Colonic mucosa (tissue), 4 donors: ENCODE measurements at regions not wholly inside any gene's neighbourhood (a gene's known extent, or its start where the extent isn't known, plus 50 kb on each side); places are given as distances from the start of the nearest gene placed in this dataset.

ENCODE experiments used
- DNase-seq: peaks from one replicate; pipeline ENCODE4 v3.0.0-alpha.2; 2020
- H3K27ac ChIP-seq: fragments of 200-600 bp; one replicate; pipeline ENCODE4 v1.8.0; 2021
- H3K27me3 ChIP-seq: fragments of 200-600 bp; one replicate; pipeline ENCODE4 v1.8.0; 2021
- H3K36me3 ChIP-seq: fragments of 200-600 bp; one replicate; pipeline ENCODE4 v1.8.0; 2021
- H3K4me1 ChIP-seq: fragments of 200-600 bp; one replicate; pipeline ENCODE4 v1.8.0; 2021; ENCODE audit warnings: mild to moderate bottlenecking
- H3K4me3 ChIP-seq: fragments of 200-600 bp; one replicate; pipeline ENCODE4 v1.8.0; 2021
- H3K9ac ChIP-seq, 2 donors: one replicate each; pipeline ENCODE4 v1.7.0; 2013; ENCODE audit warnings: control low read depth in 2 of 2, low read depth in 2 of 2, low read length in 2 of 2
- H3K9me3 ChIP-seq: fragments of 200-600 bp; one replicate; pipeline ENCODE4 v1.8.0; 2021
- intact Hi-C: fragments of 100-400 bp; cut with DNase I; formaldehyde crosslinking; loops from one replicate; pipeline ENCODE4 v1.14.1; 2022
- TF ChIP-seq, protein P1 (sequence below): fragments of 200-600 bp; IDR thresholded peaks from one replicate; pipeline ENCODE4 v1.8.0; 2022; ENCODE audit warnings: antibody characterized with exemption, mild to moderate bottlenecking
- donor health status: healthy.
- donor health status: DM: no; HTN: no; CAD: no.
- donor health status: DM: no; HTN: no; CAD: no.

DNA sequence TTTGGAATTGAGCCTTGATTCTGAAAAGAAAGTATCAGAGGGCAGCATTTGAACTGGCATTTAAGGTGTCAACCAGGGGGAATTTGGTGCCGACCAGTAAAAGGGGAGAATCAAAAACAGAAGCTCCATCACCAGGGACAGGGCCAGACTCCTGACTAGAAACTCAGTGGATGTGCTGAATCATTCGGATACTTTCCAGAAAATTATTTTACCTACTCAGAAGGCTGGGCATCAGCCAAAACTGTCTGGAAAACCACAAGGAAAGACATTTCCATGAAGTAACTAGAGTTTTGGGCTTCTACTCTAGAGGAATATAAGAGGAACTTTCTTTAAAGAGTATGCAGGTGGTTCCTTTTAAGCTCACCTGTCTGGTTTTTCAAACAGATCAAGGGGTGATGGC is 756.6 kb downstream of the RNF144A start:
- Histone ChIP-seq H3K27me3 (no peaks in the 10 kb centered on the region), H3K9ac (no peak overlapping the region), H3K27ac (no peak overlapping the region), H3K36me3 (no peaks in the 10 kb centered on the region), H3K9me3 (no peaks in the 10 kb centered on the region), H3K4me1 (no peaks in the 10 kb centered on the region), H3K4me3 (no peak overlapping the region)
- DNase-seq: no peak
- intact Hi-C loops: loop anchor here (5.0 to 10.0 kb wide), 2 partner anchors 247 to 579 kb away; no protein-coding TSS in a partner anchor
- TF ChIP-seq, protein P1, sequence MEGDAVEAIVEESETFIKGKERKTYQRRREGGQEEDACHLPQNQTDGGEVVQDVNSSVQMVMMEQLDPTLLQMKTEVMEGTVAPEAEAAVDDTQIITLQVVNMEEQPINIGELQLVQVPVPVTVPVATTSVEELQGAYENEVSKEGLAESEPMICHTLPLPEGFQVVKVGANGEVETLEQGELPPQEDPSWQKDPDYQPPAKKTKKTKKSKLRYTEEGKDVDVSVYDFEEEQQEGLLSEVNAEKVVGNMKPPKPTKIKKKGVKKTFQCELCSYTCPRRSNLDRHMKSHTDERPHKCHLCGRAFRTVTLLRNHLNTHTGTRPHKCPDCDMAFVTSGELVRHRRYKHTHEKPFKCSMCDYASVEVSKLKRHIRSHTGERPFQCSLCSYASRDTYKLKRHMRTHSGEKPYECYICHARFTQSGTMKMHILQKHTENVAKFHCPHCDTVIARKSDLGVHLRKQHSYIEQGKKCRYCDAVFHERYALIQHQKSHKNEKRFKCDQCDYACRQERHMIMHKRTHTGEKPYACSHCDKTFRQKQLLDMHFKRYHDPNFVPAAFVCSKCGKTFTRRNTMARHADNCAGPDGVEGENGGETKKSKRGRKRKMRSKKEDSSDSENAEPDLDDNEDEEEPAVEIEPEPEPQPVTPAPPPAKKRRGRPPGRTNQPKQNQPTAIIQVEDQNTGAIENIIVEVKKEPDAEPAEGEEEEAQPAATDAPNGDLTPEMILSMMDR: no peak

DNA sequence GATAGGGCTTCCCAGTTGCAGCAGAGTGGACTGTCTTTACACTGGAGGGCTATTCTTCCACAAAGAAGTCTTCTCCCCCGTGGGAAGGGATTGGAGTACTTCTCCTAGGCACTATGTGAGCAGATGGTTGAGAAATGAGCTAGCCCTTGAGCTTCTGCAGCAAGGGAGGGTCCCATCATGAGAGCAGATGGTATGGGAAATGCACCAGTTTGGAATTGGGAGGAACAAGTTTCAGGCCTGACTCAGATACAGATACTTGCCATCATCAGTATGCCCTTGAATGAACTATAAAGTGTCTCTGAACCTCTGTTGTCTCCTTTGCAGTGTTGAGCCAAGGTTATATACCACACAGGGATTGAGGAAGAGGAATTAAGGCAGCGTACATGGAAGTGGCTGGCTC is 757.4 kb downstream of the RNF144A start:
- Histone ChIP-seq H3K9ac (no peak overlapping the region), H3K27me3 (no peaks in the 10 kb centered on the region), H3K36me3 (no peaks in the 10 kb centered on the region), H3K27ac (no peak overlapping the region), H3K9me3 (no peaks in the 10 kb centered on the region), H3K4me1 (no peaks in the 10 kb centered on the region), H3K4me3 (no peak overlapping the region)
- TF ChIP-seq, protein P1: no peak
- no peak for DNase-seq
- intact Hi-C loops: loop anchor here (5.0 to 10.0 kb wide), 2 partner anchors 247 to 580 kb away; no protein-coding TSS in a partner anchor

DNA sequence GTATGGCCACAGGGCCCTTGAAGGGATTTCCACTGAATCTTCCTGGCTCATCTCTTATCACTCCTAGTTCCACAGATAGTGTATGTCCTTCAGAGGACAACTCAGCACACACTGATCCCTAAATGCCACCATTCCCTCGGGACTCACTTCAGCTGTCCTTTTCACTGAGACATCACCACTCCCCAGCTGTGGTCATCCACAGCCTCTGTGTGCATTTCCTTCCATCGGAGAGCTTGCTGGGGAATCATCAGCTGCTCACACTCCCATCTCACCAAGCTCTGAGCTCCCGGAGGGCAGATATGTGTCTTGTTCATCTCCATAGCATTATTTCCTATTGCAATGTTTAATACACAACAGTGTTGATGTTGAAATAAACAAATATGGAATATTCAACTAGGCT is 759.5 kb downstream of the RNF144A start:
- DNase-seq: no peak
- Histone ChIP-seq H3K36me3 (no peaks in the 10 kb centered on the region), H3K4me3 (no peak overlapping the region)

DNA sequence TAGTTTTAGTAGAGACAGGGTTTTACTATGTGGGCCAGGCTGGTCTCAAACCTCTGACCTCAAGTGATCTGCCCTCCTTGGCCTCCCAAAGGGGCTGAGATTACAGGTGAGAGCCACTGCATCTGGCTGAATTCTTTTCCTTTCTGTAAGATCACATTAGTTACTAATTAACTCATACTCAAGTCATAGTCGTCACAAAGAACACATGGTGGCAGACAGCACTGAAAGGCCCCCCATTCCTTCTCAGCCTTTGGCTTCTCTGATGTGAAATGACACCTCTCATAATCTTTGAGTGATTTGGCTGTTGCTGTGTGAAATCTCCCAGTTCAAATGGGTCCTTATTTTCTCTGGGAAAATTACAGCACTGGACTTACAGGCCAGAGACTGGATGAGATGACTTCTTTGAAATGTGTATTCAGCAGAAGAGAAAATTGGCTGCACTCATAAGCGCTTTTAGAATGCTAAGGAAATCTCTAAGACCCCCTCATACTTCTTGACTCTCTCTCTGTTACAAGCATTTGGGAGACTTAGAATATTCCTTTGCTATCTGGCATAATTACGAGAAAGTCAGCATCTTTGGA is 764.8 kb downstream of the RNF144A start:
- no peak for DNase-seq
- no peaks in the 10 kb centered on the region for H3K36me3 ChIP-seq
- H3K4me1 ChIP-seq: no peaks in the 10 kb centered on the region
- H3K4me3 ChIP-seq: no peak overlapping the region
- TF ChIP-seq, protein P1: no peak
- H3K27me3 ChIP-seq: no peaks in the 10 kb centered on the region
- H3K9ac ChIP-seq: no peak overlapping the region
- no peak overlapping the region for H3K27ac ChIP-seq
- intact Hi-C loops: no loop called here
- no peaks in the 10 kb centered on the region for H3K9me3 ChIP-seq

More for the DNA sequence above, 759.5 kb downstream of the RNF144A start:
- no peaks in the 10 kb centered on the region for H3K27me3 ChIP-seq
- no peak overlapping the region for H3K27ac ChIP-seq
- TF ChIP-seq, protein P1: no peak
- no peaks in the 10 kb centered on the region for H3K9me3 ChIP-seq
- no peak overlapping the region for H3K9ac ChIP-seq
- H3K4me1 ChIP-seq: no peaks in the 10 kb centered on the region
- intact Hi-C loops: loop anchor here (10.0 kb wide), 1 partner anchor 582 kb away; no protein-coding TSS in a partner anchor

DNA sequence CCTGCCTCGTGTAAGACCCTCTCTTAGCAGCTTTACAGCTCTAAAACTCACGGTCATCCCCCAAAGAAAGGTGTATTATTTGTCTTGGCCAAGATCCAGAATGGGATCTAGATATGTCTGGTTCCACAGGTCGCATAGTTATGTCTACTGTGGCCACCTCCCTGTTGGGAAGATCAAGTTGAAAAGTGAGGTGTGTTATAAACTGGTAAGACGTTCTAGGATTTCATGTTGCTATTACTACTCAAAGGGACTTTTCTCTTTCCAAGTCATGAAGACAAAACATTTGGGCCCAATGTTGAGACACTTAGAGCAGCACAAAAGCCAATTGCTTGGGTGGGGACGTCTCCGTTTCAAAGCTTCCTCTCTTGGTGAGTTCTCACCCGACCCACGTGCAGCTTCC is 766.0 kb downstream of the RNF144A start:
- H3K9me3 ChIP-seq: no peaks in the 10 kb centered on the region
- no peaks in the 10 kb centered on the region for H3K27me3 ChIP-seq
- H3K36me3 ChIP-seq: no peaks in the 10 kb centered on the region
- TF ChIP-seq, protein P1: no peak
- intact Hi-C loops: no loop called here
- H3K4me1 ChIP-seq: no peaks in the 10 kb centered on the region
- H3K9ac ChIP-seq: no peak overlapping the region
- H3K4me3 ChIP-seq: no peak overlapping the region
- H3K27ac ChIP-seq: no peak overlapping the region
- no peak for DNase-seq
